LNCaP clone FGC (cell line): ENCODE measurements at regions not wholly inside any gene's neighbourhood (a gene's known extent, or its start where the extent isn't known, plus 50 kb on each side); places are given as distances from the start of the nearest gene placed in this dataset.

Source experiments
- DNase-seq: peaks from one replicate; pipeline ENCODE4 v3.0.0-alpha.2; 2011; ENCODE audit warnings: low read depth
- H3K4me3 ChIP-seq: 2 replicates; pipeline ENCODE4 v1.5.1; 2011; ENCODE audit warnings: mild to moderate bottlenecking, low read depth, low read length, control low read depth
- CTCF ChIP-seq: IDR thresholded peaks from 2 replicates; pipeline ENCODE4 v1.5.1; 2012; ENCODE audit warnings: mild to moderate bottlenecking; ENCODE audit not compliant: control insufficient read depth, insufficient read depth; ENCODE audit errors: extremely low read depth

GRCh38 chr10:131729361-131729760 lies 171.4 kb upstream of the PPP2R2D start:
- peak; percentile 25 for DNase-seq
- TF ChIP-seq CTCF: no peak
- H3K4me3 ChIP-seq: no peak overlapping the region

GRCh38 chr10:131729938-131730660 lies 170.7 kb upstream of the PPP2R2D start:
- no peak for TF ChIP-seq CTCF
- no peak overlapping the region for H3K4me3 ChIP-seq
- DNase-seq: no peak

- no peak overlapping the region for H3K4me3 ChIP-seq
- TF ChIP-seq CTCF: no peak
- DNase-seq: no peak
These were observed 169.9 kb upstream of the PPP2R2D start for GRCh38 chr10:131730771-131731497.

- no peak for TF ChIP-seq CTCF
- H3K4me3 ChIP-seq: no peak overlapping the region
- DNase-seq: no peak
These were observed 168.8 kb upstream of the PPP2R2D start for GRCh38 chr10:131731780-131732630.

GRCh38 chr10:131732631-131733127 lies 168.1 kb upstream of the PPP2R2D start:
- no peak overlapping the region for H3K4me3 ChIP-seq
- no peak for DNase-seq
- no peak for TF ChIP-seq CTCF

GRCh38 chr10:131733596-131733995 lies 167.2 kb upstream of the PPP2R2D start:
- TF ChIP-seq CTCF: no peak
- no peak for DNase-seq
- H3K4me3 ChIP-seq: no peak overlapping the region
